ENCODE measurements at regions not wholly inside any gene's neighbourhood (a gene's known extent, or its start where the extent isn't known, plus 50 kb on each side); places are given as distances from the start of the nearest gene placed in this dataset.

- TF ChIP-seq MXD4 (CRISPR knock-in tag; IDR thresholded peaks at IDR 0.05; ENCODE audit: borderline replicate concordance) (no peak), AFF4 (CRISPR knock-in tag; IDR thresholded peaks at IDR 0.05; ENCODE audit: borderline replicate concordance) (no peak), ZNF532 (CRISPR knock-in tag; IDR thresholded peaks at IDR 0.05; ENCODE audit: borderline replicate concordance) (no peak)
Observed at GRCh38 chr7:22949221-22949620, 64.7 kb downstream of the HYCC1 start (continued).

GRCh38 chr7:22948770-22949169 lies 65.2 kb downstream of the HYCC1 start:
- TF ChIP-seq RORB (CRISPR knock-in tag; IDR thresholded peaks at IDR 0.05), result no peak
- TF ChIP-seq EMX1 (CRISPR knock-in tag; IDR thresholded peaks at IDR 0.05), result no peak
- TF ChIP-seq ATF1 (CRISPR knock-in tag; IDR thresholded peaks at IDR 0.05), result no peak
- TF ChIP-seq NFYB (CRISPR knock-in tag; conservative IDR thresholded peaks at IDR 0.05; ENCODE audit: low read depth), result no peak
- no peak for TF ChIP-seq ZNF671 (CRISPR knock-in tag; IDR thresholded peaks at IDR 0.05)
- TF ChIP-seq SOX15 (CRISPR knock-in tag; IDR thresholded peaks at IDR 0.05), result no peak
- TF ChIP-seq ZNF219 (CRISPR knock-in tag; IDR thresholded peaks at IDR 0.05; ENCODE audit: borderline replicate concordance), result no peak
- no peak for TF ChIP-seq NR3C1 (CRISPR knock-in tag; conservative IDR thresholded peaks at IDR 0.05; ENCODE audit: low read depth)
- TF ChIP-seq ZNF263 (CRISPR knock-in tag; IDR thresholded peaks at IDR 0.05; ENCODE audit: low read depth), result no peak
- TF ChIP-seq MAX (CRISPR knock-in tag; IDR thresholded peaks at IDR 0.05), result no peak
- no peak for TF ChIP-seq FOXJ3 (CRISPR knock-in tag; IDR thresholded peaks at IDR 0.05; ENCODE audit: borderline replicate concordance)
- no peak for TF ChIP-seq NFE2L1 (CRISPR knock-in tag; IDR thresholded peaks at IDR 0.05)
- TF ChIP-seq E2F4 (CRISPR knock-in tag; IDR thresholded peaks at IDR 0.05; ENCODE audit: borderline replicate concordance, low read depth), result no peak
- TF ChIP-seq IRF2 (CRISPR knock-in tag; IDR thresholded peaks at IDR 0.05; ENCODE audit: borderline replicate concordance, low read depth), result no peak
- Mint-ChIP-seq H3K4me3 (no peak overlapping the region), H3K9me3 (no peaks in the 10 kb centered on the region), H3K27me3 (ENCODE audit: low read depth) (no peaks in the 10 kb centered on the region), H3K36me3 (no peaks in the 10 kb centered on the region; the same call in 1 of the 2 replicates), H3K4me1 (peaks cover 50% of the 10 kb centered on the region), H3K27ac (no peak overlapping the region)
- ATAC-seq, result no peak
- CTCF ChIA-PET, result interaction anchor here (1.5 kb wide), 1 partner anchor 106 kb away, joined by 7 read pairs; no protein-coding TSS in a partner anchor
- POLR2A ChIA-PET, result no interaction called here
- DNase-seq (ENCODE audit: low spot score), result no peak
